GM12874 (cell line): ENCODE measurements at regions not wholly inside any gene's neighbourhood (a gene's known extent, or its start where the extent isn't known, plus 50 kb on each side); places are given as distances from the start of the nearest gene placed in this dataset.

Experiments
- CTCF ChIP-seq: IDR thresholded peaks from 2 replicates; pipeline ENCODE4 v1.5.1; 2011; ENCODE audit warnings: low read depth, mild to moderate bottlenecking, control low read depth, low read length, moderate library complexity; ENCODE audit not compliant: insufficient read depth

GRCh38 chr18:71832946-71833617, 711.1 kb downstream of the CBLN2 start:
- no peak for TF ChIP-seq CTCF

- no peak for TF ChIP-seq CTCF
These were observed 713.1 kb downstream of the CBLN2 start for GRCh38 chr18:71831039-71831438.

GRCh38 chr18:71827301-71827700, 716.8 kb downstream of the CBLN2 start:
- no peak for TF ChIP-seq CTCF

- no peak for TF ChIP-seq CTCF
These were observed 728.8 kb downstream of the CBLN2 start for GRCh38 chr18:71815305-71815704.

GRCh38 chr18:71809711-71810110, 734.4 kb downstream of the CBLN2 start:
- TF ChIP-seq CTCF: no peak

- TF ChIP-seq CTCF: no peak
These were observed 735.5 kb downstream of the CBLN2 start for GRCh38 chr18:71808616-71809015.

GRCh38 chr18:71807586-71807985, 736.6 kb downstream of the CBLN2 start:
- TF ChIP-seq CTCF: no peak
